OCI-LY3 (cell line): ENCODE measurements at regions not wholly inside any gene's neighbourhood (a gene's known extent, or its start where the extent isn't known, plus 50 kb on each side); places are given as distances from the start of the nearest gene placed in this dataset.

Experiments used
- EZH2phosphoT487 ChIP-seq: fragments of 200-600 bp; shearing (Covaris generic); IDR thresholded peaks from 2 replicates; pipeline ENCODE4 v1.6.1; 2018; ENCODE audit warnings: antibody characterized with exemption, mixed run types, low read depth
- TF ChIP-seq, protein P1 (sequence below): fragments of 200-600, 300-600 bp; sonication (generic); IDR thresholded peaks from 2 replicates; pipeline ENCODE4 v1.5.1; 2014; ENCODE audit warnings: antibody characterized with exemption, low read length, low read depth

DNA sequence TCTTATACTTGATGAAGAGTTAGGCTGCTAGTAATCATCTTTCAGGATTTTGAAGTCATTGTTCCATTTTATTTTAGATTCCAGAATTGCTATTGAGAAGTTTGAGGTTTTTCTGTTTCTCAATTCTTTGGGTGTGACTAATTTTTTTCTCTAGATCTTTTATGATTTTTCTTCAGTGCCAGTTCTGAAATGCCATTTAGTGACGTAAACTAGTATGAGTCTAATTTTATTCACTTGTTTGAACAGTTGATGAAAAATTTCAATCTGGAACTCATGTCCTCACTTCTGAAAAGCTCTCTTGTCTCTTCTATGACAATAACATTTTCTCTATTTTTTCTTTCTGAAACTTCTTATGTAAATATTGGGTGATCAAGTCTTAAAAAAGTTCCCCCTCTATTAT lies 188.5 kb upstream of the HTR2A start:
- TF ChIP-seq, protein P1, sequence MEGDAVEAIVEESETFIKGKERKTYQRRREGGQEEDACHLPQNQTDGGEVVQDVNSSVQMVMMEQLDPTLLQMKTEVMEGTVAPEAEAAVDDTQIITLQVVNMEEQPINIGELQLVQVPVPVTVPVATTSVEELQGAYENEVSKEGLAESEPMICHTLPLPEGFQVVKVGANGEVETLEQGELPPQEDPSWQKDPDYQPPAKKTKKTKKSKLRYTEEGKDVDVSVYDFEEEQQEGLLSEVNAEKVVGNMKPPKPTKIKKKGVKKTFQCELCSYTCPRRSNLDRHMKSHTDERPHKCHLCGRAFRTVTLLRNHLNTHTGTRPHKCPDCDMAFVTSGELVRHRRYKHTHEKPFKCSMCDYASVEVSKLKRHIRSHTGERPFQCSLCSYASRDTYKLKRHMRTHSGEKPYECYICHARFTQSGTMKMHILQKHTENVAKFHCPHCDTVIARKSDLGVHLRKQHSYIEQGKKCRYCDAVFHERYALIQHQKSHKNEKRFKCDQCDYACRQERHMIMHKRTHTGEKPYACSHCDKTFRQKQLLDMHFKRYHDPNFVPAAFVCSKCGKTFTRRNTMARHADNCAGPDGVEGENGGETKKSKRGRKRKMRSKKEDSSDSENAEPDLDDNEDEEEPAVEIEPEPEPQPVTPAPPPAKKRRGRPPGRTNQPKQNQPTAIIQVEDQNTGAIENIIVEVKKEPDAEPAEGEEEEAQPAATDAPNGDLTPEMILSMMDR: no peak
- no peak for TF ChIP-seq EZH2phosphoT487
